ENCODE measurements at regions not wholly inside any gene's neighbourhood (a gene's known extent, or its start where the extent isn't known, plus 50 kb on each side); places are given as distances from the start of the nearest gene placed in this dataset.
"Not testable (repeated sequence)": the region's sequence is repeated elsewhere in the genome, so short reads cannot be mapped to it uniquely, and the experiment has no call there.

- H3K9me3 Mint-ChIP-seq = peaks cover 6% of the 10 kb centered on the region
- H3K27me3 Mint-ChIP-seq = no peaks in the 10 kb centered on the region
- H3K4me3 Mint-ChIP-seq = no peak overlapping the region
- no peaks in the 10 kb centered on the region for H3K36me3 Mint-ChIP-seq (ENCODE audit: low read depth)
- H3K4me1 Mint-ChIP-seq (ENCODE audit: low read depth) = no peaks in the 10 kb centered on the region
- no peak overlapping the region for H3K27ac Mint-ChIP-seq
Measured at GRCh38 chr4:151852202-151852601, 91.4 kb upstream of the GATB start.

GRCh38 chr4:151851354-151851753, 90.5 kb upstream of the GATB start:
- Mint-ChIP-seq H3K27me3 (no peaks in the 10 kb centered on the region), H3K36me3 (ENCODE audit: low read depth) (no peaks in the 10 kb centered on the region), H3K9me3 (peaks cover 6% of the 10 kb centered on the region), H3K4me3 (no peak overlapping the region), H3K27ac (no peak overlapping the region), H3K4me1 (ENCODE audit: low read depth) (no peaks in the 10 kb centered on the region)

DNA sequence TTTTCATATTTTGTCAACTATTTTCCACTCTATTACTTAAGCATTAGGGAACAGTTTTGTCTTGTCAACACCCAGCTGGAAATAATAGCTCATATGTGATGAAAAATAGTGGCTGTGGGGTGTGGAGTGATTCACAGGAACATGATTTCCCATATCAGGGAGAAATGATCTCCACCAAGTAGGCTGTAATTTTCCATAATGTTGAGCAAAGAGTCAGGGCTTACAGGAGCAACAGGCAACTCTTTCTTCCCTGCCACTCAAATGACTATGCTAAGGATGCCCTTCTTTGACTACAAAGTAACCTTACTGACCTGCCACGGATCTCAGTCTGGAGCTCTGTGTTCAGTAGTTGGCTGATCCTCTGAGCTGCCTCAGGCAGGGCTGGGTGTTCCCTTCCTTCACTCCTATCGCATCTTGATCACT, 90.0 kb upstream of the GATB start:
- Mint-ChIP-seq H3K27me3 (no peaks in the 10 kb centered on the region), H3K9me3 (peaks cover 6% of the 10 kb centered on the region), H3K27ac (no peak overlapping the region), H3K36me3 (ENCODE audit: low read depth) (no peaks in the 10 kb centered on the region), H3K4me3 (no peak overlapping the region), H3K4me1 (ENCODE audit: low read depth) (no peaks in the 10 kb centered on the region)

DNA sequence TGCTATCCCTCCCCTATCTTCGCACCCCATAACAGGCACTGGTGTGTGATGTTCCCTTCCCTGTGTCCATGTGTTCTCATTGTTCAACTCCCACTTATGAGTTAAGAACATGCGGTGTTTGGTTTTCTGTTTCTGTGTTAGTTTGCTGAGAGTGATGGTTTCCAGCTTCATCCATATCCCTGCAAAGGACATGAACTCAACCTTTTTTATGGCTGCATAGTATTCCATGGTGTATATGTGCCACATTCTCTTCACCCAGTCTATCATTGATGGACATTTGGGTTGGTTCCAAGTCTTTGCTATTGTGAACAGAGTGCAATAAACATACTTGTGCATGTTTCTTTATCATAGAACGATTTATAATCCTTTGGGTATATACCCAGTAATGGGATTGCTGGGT, 84.7 kb upstream of the GATB start:
- not testable (repeated sequence) for H3K27me3 Mint-ChIP-seq; H3K36me3 Mint-ChIP-seq (ENCODE audit: low read depth); H3K27ac Mint-ChIP-seq; H3K4me1 Mint-ChIP-seq (ENCODE audit: low read depth); H3K4me3 Mint-ChIP-seq; H3K9me3 Mint-ChIP-seq

DNA sequence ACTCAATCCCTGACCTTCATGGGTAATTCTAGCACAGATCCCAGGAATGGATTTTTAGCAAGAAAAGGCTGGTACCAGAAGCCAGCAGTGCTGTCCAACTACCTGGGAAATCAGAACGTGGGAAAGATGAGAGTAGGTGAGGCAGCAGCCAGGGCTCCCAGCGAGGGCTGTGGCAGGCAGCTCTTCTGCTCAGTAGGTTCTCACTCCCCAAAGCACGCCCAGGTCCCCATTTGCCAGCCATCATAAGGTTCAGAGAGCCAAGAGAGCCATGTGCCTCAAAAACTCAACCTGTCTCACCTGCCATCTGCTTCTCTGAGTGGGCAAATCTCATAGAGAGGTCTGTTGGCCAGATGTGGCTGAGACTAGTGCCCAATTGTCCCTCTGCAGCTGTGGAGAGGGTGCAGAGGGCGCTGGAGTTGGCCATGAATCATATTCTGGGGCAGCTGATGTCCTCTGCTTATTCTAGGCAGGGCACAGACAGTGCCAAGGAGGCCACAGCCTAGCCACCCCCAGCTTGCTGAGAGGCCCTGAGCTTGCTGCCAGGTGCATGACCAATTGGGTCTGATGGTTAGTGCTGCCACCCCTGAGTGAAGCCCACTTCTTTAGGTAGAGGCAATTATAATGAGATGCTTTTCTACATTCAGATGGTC, 81.7 kb upstream of the GATB start:
- no peak overlapping the region for H3K4me3 Mint-ChIP-seq
- peaks cover 3% of the 10 kb centered on the region for H3K27me3 Mint-ChIP-seq
- peaks cover 3% of the 10 kb centered on the region for H3K9me3 Mint-ChIP-seq
- no peak overlapping the region for H3K27ac Mint-ChIP-seq
- no peaks in the 10 kb centered on the region for H3K36me3 Mint-ChIP-seq (ENCODE audit: low read depth)
- H3K4me1 Mint-ChIP-seq (ENCODE audit: low read depth) = no peaks in the 10 kb centered on the region

DNA sequence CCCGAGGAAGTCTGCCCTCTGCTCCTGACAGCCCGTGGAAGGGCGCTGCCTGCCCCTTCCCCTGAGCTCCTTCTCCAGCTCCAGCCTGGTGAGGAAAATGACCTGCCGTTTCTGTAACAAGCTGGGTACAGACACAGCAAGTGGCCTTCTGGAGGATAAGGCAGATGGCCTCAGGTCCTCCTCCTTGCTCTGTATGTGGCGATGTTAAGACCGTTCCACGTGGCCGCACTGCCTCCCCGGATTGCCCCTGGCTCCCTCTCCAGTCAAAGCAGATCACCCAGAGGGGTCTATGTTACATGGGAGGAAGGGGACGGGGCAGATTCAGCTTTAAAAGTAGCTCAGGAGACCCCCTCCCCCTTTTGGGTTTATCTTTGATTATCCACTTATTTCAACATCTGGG, 80.3 kb upstream of the GATB start:
- Mint-ChIP-seq H3K27ac (no peak overlapping the region), H3K4me3 (no peak overlapping the region), H3K27me3 (peaks cover 3% of the 10 kb centered on the region), H3K4me1 (ENCODE audit: low read depth) (no peaks in the 10 kb centered on the region), H3K9me3 (no peaks in the 10 kb centered on the region), H3K36me3 (ENCODE audit: low read depth) (no peaks in the 10 kb centered on the region)

GRCh38 chr4:151835467-151835866, 74.7 kb upstream of the GATB start:
- H3K36me3 Mint-ChIP-seq (ENCODE audit: low read depth) = no peaks in the 10 kb centered on the region
- no peak overlapping the region for H3K4me3 Mint-ChIP-seq
- no peaks in the 10 kb centered on the region for H3K9me3 Mint-ChIP-seq
- no peaks in the 10 kb centered on the region for H3K27me3 Mint-ChIP-seq
- H3K27ac Mint-ChIP-seq = no peak overlapping the region
- H3K4me1 Mint-ChIP-seq (ENCODE audit: low read depth) = peaks cover 8% of the 10 kb centered on the region

- Mint-ChIP-seq H3K36me3 (ENCODE audit: low read depth) (no peaks in the 10 kb centered on the region), H3K27ac (no peak overlapping the region), H3K9me3 (no peaks in the 10 kb centered on the region), H3K4me3 (no peak overlapping the region), H3K4me1 (ENCODE audit: low read depth) (peaks cover 8% of the 10 kb centered on the region), H3K27me3 (no peaks in the 10 kb centered on the region)
Measured at GRCh38 chr4:151833174-151833573, 72.4 kb upstream of the GATB start.

DNA sequence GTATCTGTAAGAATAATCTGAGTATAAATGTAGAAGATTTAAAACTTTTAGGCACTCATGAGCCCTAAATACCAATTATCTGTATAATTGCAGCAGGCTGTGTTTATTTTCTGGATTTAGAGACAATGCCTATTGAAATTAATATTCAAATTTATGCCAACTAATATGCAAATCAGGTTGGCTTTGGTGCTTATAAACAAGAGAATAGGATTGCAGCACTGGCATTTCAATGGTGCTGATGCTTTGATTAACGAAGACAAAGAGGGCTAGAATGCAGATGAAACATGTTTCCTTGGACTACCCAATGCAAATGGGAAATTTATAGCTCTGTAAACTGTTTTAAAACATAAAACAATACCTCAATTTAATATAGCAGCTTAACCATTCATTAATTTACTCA, 70.7 kb upstream of the GATB start:
- no peaks in the 10 kb centered on the region for H3K36me3 Mint-ChIP-seq (ENCODE audit: low read depth)
- H3K27me3 Mint-ChIP-seq = no peaks in the 10 kb centered on the region
- peaks cover 8% of the 10 kb centered on the region for H3K4me1 Mint-ChIP-seq (ENCODE audit: low read depth)
- H3K27ac Mint-ChIP-seq = no peak overlapping the region
- no peaks in the 10 kb centered on the region for H3K9me3 Mint-ChIP-seq
- H3K4me3 Mint-ChIP-seq = no peak overlapping the region

- Mint-ChIP-seq H3K36me3 (ENCODE audit: low read depth) (no peaks in the 10 kb centered on the region), H3K27me3 (no peaks in the 10 kb centered on the region), H3K9me3 (no peaks in the 10 kb centered on the region), H3K27ac (no peak overlapping the region), H3K4me1 (ENCODE audit: low read depth) (peaks cover 8% of the 10 kb centered on the region), H3K4me3 (no peak overlapping the region)
Measured at GRCh38 chr4:151830168-151830567, 69.4 kb upstream of the GATB start.

DNA sequence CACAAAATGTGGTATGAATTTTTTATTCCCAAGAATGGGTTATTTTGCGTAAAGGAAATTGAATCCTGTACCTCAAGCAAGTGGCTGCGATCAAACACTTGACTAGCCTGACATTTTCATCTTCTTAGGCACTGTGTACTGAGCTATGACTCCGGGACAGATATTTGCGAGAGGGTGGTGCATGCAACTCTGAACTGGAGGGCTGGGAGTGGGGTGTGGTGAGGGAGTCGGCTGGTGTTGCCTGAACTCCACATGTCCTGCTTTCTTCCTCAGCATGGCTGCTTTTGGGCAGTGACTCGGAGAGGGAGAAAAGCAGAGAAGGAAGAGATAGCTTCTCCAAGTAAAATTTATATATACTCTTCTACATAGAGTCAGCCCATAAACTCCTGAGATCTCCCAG, 68.5 kb upstream of the GATB start:
- Mint-ChIP-seq H3K4me1 (ENCODE audit: low read depth) (peaks cover 8% of the 10 kb centered on the region), H3K9me3 (no peaks in the 10 kb centered on the region), H3K27ac (no peak overlapping the region), H3K4me3 (no peak overlapping the region), H3K36me3 (ENCODE audit: low read depth) (no peaks in the 10 kb centered on the region), H3K27me3 (no peaks in the 10 kb centered on the region)

GRCh38 chr4:151824656-151825055, 63.8 kb upstream of the GATB start:
- no peaks in the 10 kb centered on the region for H3K4me1 Mint-ChIP-seq (ENCODE audit: low read depth)
- no peak overlapping the region for H3K4me3 Mint-ChIP-seq
- peaks cover 8% of the 10 kb centered on the region for H3K27me3 Mint-ChIP-seq
- H3K27ac Mint-ChIP-seq = no peak overlapping the region
- no peaks in the 10 kb centered on the region for H3K9me3 Mint-ChIP-seq
- H3K36me3 Mint-ChIP-seq (ENCODE audit: low read depth) = no peaks in the 10 kb centered on the region

GRCh38 chr4:151822331-151822730, 61.5 kb upstream of the GATB start:
- H3K4me3 Mint-ChIP-seq = no peak overlapping the region
- H3K4me1 Mint-ChIP-seq (ENCODE audit: low read depth) = no peaks in the 10 kb centered on the region
- H3K9me3 Mint-ChIP-seq = no peaks in the 10 kb centered on the region
- no peak overlapping the region for H3K27ac Mint-ChIP-seq
- H3K36me3 Mint-ChIP-seq (ENCODE audit: low read depth) = no peaks in the 10 kb centered on the region
- H3K27me3 Mint-ChIP-seq = peaks cover 10% of the 10 kb centered on the region

- peaks cover 10% of the 10 kb centered on the region for H3K27me3 Mint-ChIP-seq
- H3K36me3 Mint-ChIP-seq (ENCODE audit: low read depth) = no peaks in the 10 kb centered on the region
- H3K4me3 Mint-ChIP-seq = no peak overlapping the region
- no peak overlapping the region for H3K27ac Mint-ChIP-seq
- no peaks in the 10 kb centered on the region for H3K9me3 Mint-ChIP-seq
- H3K4me1 Mint-ChIP-seq (ENCODE audit: low read depth) = no peaks in the 10 kb centered on the region
Measured at GRCh38 chr4:151820004-151820403, 59.2 kb upstream of the GATB start.

GRCh38 chr4:151811403-151811802, 50.6 kb upstream of the GATB start:
- Mint-ChIP-seq H3K9me3 (no peaks in the 10 kb centered on the region), H3K4me3 (no peak overlapping the region), H3K27me3 (no peaks in the 10 kb centered on the region), H3K27ac (no peak overlapping the region), H3K4me1 (ENCODE audit: low read depth) (no peaks in the 10 kb centered on the region), H3K36me3 (ENCODE audit: low read depth) (no peaks in the 10 kb centered on the region)
